HL-60 (cell line): ENCODE measurements at regions not wholly inside any gene's neighbourhood (a gene's known extent, or its start where the extent isn't known, plus 50 kb on each side); places are given as distances from the start of the nearest gene placed in this dataset.

Source experiments
- DNase-seq, 2 experiments: peaks; one replicate each; pipeline ENCODE4 v3.0.0-alpha.2; 2010 to 2020; ENCODE audit warnings: low read depth in 1 of 2, low spot score in 1 of 2
- H3K27ac ChIP-seq: fragments of 250-450 bp; sonication (Bioruptor Pico); replicated peaks from 2 replicates; pipeline ENCODE4 v1.5.1; 2020; ENCODE audit warnings: mild to moderate bottlenecking, moderate library complexity
- H3K27me3 ChIP-seq: fragments of 250-450 bp; sonication (Bioruptor Pico); 2 replicates; pipeline ENCODE4 v1.5.1; 2021; ENCODE audit warnings: mild to moderate bottlenecking, moderate library complexity; ENCODE audit not compliant: insufficient read depth, poor library complexity, severe bottlenecking
- H3K4me3 ChIP-seq: replicated peaks from 2 replicates; pipeline ENCODE4 v1.5.1; 2011; ENCODE audit warnings: mild to moderate bottlenecking, control low read depth, low read length; ENCODE audit not compliant: insufficient read depth
- GABPA ChIP-seq: IDR thresholded peaks from 2 replicates; pipeline ENCODE4 v1.6.1; 2012; ENCODE audit warnings: low read depth
- POLR2AphosphoS5 ChIP-seq: IDR thresholded peaks from 2 replicates; pipeline ENCODE4 v1.6.1; 2012; ENCODE audit warnings: low read depth
- REST ChIP-seq: IDR thresholded peaks from 2 replicates; pipeline ENCODE4 v1.6.1; 2012; ENCODE audit warnings: low read depth; ENCODE audit not compliant: insufficient replicate concordance
- SPI1 ChIP-seq: IDR thresholded peaks from 2 replicates; pipeline ENCODE4 v1.6.1; 2012; ENCODE audit warnings: low read depth, mild to moderate bottlenecking, borderline replicate concordance
- TF ChIP-seq, protein P1 (sequence below): IDR thresholded peaks from one replicate; pipeline ENCODE4 v1.5.1; 2011; ENCODE audit warnings: low read length, control low read depth, inconsistent platforms; ENCODE audit not compliant: insufficient read depth

- TF ChIP-seq GABPA (no peak), REST (no peak), SPI1 (no peak), POLR2AphosphoS5 (no peak)
- TF ChIP-seq, protein P1, sequence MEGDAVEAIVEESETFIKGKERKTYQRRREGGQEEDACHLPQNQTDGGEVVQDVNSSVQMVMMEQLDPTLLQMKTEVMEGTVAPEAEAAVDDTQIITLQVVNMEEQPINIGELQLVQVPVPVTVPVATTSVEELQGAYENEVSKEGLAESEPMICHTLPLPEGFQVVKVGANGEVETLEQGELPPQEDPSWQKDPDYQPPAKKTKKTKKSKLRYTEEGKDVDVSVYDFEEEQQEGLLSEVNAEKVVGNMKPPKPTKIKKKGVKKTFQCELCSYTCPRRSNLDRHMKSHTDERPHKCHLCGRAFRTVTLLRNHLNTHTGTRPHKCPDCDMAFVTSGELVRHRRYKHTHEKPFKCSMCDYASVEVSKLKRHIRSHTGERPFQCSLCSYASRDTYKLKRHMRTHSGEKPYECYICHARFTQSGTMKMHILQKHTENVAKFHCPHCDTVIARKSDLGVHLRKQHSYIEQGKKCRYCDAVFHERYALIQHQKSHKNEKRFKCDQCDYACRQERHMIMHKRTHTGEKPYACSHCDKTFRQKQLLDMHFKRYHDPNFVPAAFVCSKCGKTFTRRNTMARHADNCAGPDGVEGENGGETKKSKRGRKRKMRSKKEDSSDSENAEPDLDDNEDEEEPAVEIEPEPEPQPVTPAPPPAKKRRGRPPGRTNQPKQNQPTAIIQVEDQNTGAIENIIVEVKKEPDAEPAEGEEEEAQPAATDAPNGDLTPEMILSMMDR = no peak
- DNase-seq = no peak
- no peak overlapping the region for H3K27ac ChIP-seq
- H3K27me3 ChIP-seq = no peaks in the 10 kb centered on the region
- no peak overlapping the region for H3K4me3 ChIP-seq
Measured at GRCh38 chr15:36152936-36153335, 426.5 kb upstream of the CDIN1 start.

GRCh38 chr15:36156879-36157427 lies 422.5 kb upstream of the CDIN1 start:
- H3K4me3 ChIP-seq = no peak overlapping the region
- DNase-seq = no peak
- H3K27me3 ChIP-seq = no peaks in the 10 kb centered on the region
- H3K27ac ChIP-seq = no peak overlapping the region
- TF ChIP-seq, protein P1 = no peak
- TF ChIP-seq GABPA (no peak), REST (no peak), SPI1 (no peak), POLR2AphosphoS5 (no peak)

GRCh38 chr15:36160351-36160750 lies 419.1 kb upstream of the CDIN1 start:
- H3K27me3 ChIP-seq = no peaks in the 10 kb centered on the region
- H3K27ac ChIP-seq = no peak overlapping the region
- TF ChIP-seq GABPA = no peak
- TF ChIP-seq, protein P1 = no peak
- no peak for TF ChIP-seq POLR2AphosphoS5
- TF ChIP-seq REST = no peak
- no peak for TF ChIP-seq SPI1
- no peak overlapping the region for H3K4me3 ChIP-seq
- no peak for DNase-seq
